ENCODE measurements at regions not wholly inside any gene's neighbourhood (a gene's known extent, or its start where the extent isn't known, plus 50 kb on each side); places are given as distances from the start of the nearest gene placed in this dataset.
"Not testable (repeated sequence)": the region's sequence is repeated elsewhere in the genome, so short reads cannot be mapped to it uniquely, and the experiment has no call there.

DNA sequence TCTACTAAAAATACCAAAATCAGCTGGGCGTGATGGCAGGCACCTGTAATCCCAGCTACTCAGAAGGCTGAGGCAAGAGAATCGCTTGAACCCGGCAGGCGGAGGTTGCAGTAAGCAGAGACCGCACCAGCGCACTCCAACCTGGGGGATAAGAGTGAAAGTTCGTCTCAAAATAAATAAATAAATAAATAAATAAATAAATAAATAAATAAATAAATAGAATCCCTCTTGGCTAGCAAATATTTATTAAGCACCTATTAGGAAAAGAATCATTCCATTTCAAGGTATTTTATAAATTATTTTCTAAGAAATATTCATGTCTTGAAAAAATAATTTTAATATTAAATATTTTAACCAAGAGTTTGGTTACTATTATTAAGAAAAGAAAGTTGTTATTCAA is 1539.2 kb upstream of the SLC10A2 start:
- TF ChIP-seq ZBTB1 (tag by site-specific recombination; IDR thresholded peaks at IDR 0.05); ZNF274 (IDR thresholded peaks at IDR 0.05; ENCODE audit: low read length); ZNF274 (tag by site-specific recombination; IDR thresholded peaks at IDR 0.05; ENCODE audit: borderline replicate concordance); ZBTB17 (tag by site-specific recombination; IDR thresholded peaks at IDR 0.05); ZNF473 (tag by site-specific recombination; IDR thresholded peaks at IDR 0.05); RBAK (tag by site-specific recombination; IDR thresholded peaks at IDR 0.05): not testable (repeated sequence)
- TF ChIP-seq, protein P1, sequence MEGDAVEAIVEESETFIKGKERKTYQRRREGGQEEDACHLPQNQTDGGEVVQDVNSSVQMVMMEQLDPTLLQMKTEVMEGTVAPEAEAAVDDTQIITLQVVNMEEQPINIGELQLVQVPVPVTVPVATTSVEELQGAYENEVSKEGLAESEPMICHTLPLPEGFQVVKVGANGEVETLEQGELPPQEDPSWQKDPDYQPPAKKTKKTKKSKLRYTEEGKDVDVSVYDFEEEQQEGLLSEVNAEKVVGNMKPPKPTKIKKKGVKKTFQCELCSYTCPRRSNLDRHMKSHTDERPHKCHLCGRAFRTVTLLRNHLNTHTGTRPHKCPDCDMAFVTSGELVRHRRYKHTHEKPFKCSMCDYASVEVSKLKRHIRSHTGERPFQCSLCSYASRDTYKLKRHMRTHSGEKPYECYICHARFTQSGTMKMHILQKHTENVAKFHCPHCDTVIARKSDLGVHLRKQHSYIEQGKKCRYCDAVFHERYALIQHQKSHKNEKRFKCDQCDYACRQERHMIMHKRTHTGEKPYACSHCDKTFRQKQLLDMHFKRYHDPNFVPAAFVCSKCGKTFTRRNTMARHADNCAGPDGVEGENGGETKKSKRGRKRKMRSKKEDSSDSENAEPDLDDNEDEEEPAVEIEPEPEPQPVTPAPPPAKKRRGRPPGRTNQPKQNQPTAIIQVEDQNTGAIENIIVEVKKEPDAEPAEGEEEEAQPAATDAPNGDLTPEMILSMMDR (tag by site-specific recombination; IDR thresholded peaks at IDR 0.05): not testable (repeated sequence)
